Activated CD8-positive, alpha-beta T cell treated with anti-CD3 and anti-CD28 coated beads, Interleukin-2, amount 10 ng/mL, durations not matched to agents 7 days and 5 days (primary cell): ENCODE measurements at regions not wholly inside any gene's neighbourhood (a gene's known extent, or its start where the extent isn't known, plus 50 kb on each side); places are given as distances from the start of the nearest gene placed in this dataset.
A peak's percentile ranks its signal among the peaks of the same experiment; 100 is the strongest.
"Not testable (repeated sequence)": the region's sequence is repeated elsewhere in the genome, so short reads cannot be mapped to it uniquely, and the experiment has no call there.

Source experiments
- ATAC-seq: fragments of 150-1000 bp; cut with Tn5 transposase; one replicate; pipeline ENCODE4 v1.10.0; 2021; ENCODE audit warnings: moderate library complexity
- CTCF ChIA-PET: fragments of 350-600 bp; sonication (Branson Sonifier 250); formaldehyde crosslinking; loops from one replicate; lab custom pipeline; 2021; ENCODE audit warnings: antibody characterized with exemption; lab: Charles Lee
- POLR2A ChIA-PET: fragments of 350-600 bp; sonication (Branson Sonifier 250); formaldehyde crosslinking; loops from one replicate; lab custom pipeline; 2021; ENCODE audit warnings: antibody characterized with exemption; lab: Charles Lee
- DNase-seq: peaks from one replicate; pipeline ENCODE4 v3.0.0-alpha.2; 2020
- H3K27ac Mint-ChIP-seq: one replicate; pipeline ENCODE4 v1.8.0; 2021; ENCODE audit warnings: mild to moderate bottlenecking, mixed read lengths
- H3K27me3 Mint-ChIP-seq: one replicate; pipeline ENCODE4 v1.8.0; 2021; ENCODE audit warnings: low read depth, mixed read lengths
- H3K36me3 Mint-ChIP-seq: one replicate; pipeline ENCODE4 v1.8.0; 2021; ENCODE audit warnings: low read depth, mixed read lengths
- H3K4me1 Mint-ChIP-seq: one replicate; pipeline ENCODE4 v1.8.0; 2021; ENCODE audit warnings: low read depth, mixed read lengths
- H3K4me3 Mint-ChIP-seq: one replicate; pipeline ENCODE4 v1.8.0; 2021; ENCODE audit warnings: mild to moderate bottlenecking, mixed read lengths
- H3K9me3 Mint-ChIP-seq: one replicate; pipeline ENCODE4 v1.8.0; 2022; ENCODE audit warnings: mixed read lengths; ENCODE audit not compliant: insufficient read depth

GRCh38 chr11:15665368-15665871 lies 550.7 kb downstream of the INSC start:
- CTCF ChIA-PET = no interaction called here
- POLR2A ChIA-PET = no interaction called here
- no peak for DNase-seq

DNA sequence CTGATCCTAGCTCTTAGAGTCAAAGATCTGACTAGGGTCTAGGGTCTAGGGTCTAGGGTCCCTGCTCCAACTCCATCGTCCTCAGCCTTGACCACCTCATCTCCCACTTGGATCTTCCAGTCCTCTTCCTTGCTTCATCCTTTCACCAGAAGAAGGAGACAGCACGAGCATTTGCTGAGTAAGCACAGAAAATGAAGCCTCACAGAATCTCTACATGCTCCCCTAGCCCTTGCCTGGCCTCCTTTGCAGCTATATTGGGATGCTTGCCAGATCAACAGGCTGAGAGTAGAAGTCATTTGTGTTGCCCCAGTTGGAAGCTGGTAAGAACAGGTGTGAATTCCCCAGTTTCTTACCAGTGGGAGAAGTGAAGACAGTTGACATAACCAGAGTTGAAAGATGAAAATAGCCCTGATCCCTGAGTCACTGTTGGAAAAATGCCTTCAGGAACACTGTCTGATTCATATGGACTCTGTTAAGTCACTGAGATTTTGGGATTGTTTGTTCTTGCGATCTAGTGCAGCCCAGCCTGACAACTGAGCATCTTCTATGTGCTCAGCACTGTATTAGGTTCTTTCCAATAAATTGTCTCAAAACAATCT lies 552.5 kb downstream of the INSC start:
- Mint-ChIP-seq H3K9me3 (no peaks in the 10 kb centered on the region), H3K27me3 (no peaks in the 10 kb centered on the region), H3K4me1 (no peaks in the 10 kb centered on the region), H3K36me3 (no peaks in the 10 kb centered on the region), H3K4me3 (no peak overlapping the region), H3K27ac (no peak overlapping the region)
- ChIA-PET POLR2A (no interaction called here), CTCF (no interaction called here)
- DNase-seq = peak; percentile 8
- ATAC-seq = no peak

More at GRCh38 chr11:15665368-15665871, 550.7 kb downstream of the INSC start:
- Mint-ChIP-seq H3K4me1 (no peaks in the 10 kb centered on the region), H3K9me3 (no peaks in the 10 kb centered on the region), H3K36me3 (no peaks in the 10 kb centered on the region), H3K4me3 (no peak overlapping the region), H3K27ac (no peak overlapping the region), H3K27me3 (no peaks in the 10 kb centered on the region)
- no peak for ATAC-seq

GRCh38 chr11:15668718-15669117 lies 554.0 kb downstream of the INSC start:
- no peak for DNase-seq
- H3K36me3 Mint-ChIP-seq = no peaks in the 10 kb centered on the region
- CTCF ChIA-PET = no interaction called here
- H3K27me3 Mint-ChIP-seq = no peaks in the 10 kb centered on the region
- no peak overlapping the region for H3K4me3 Mint-ChIP-seq
- ATAC-seq = no peak
- H3K9me3 Mint-ChIP-seq = no peaks in the 10 kb centered on the region
- no peaks in the 10 kb centered on the region for H3K4me1 Mint-ChIP-seq
- POLR2A ChIA-PET = no interaction called here
- H3K27ac Mint-ChIP-seq = no peak overlapping the region

GRCh38 chr11:15670520-15671070 lies 555.9 kb downstream of the INSC start:
- H3K36me3 Mint-ChIP-seq = no peaks in the 10 kb centered on the region
- H3K27me3 Mint-ChIP-seq = no peaks in the 10 kb centered on the region
- POLR2A ChIA-PET = no interaction called here
- DNase-seq (no peak), ATAC-seq (no peak)
- no peak overlapping the region for H3K4me3 Mint-ChIP-seq
- no peaks in the 10 kb centered on the region for H3K9me3 Mint-ChIP-seq
- no peak overlapping the region for H3K27ac Mint-ChIP-seq
- CTCF ChIA-PET = no interaction called here
- no peaks in the 10 kb centered on the region for H3K4me1 Mint-ChIP-seq

DNA sequence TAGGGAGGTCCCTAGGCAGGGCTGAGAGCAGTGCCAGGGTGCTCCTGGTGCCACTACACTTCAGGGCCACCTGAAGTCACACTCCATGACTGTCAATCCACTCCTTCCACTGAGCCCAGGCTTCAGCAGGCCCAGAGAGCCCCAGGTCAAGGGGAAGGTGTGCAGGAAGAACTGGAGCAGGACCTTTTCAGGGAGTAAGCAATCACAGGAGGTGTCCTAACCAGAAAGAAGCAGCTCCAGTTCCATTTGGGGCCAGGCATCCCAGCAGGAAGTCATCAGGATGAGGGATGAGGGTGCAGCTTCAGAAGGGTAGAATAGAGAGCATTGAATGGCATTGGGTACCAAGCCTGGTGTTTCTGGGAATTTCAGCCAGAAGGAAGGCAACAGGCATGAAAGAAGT lies 556.5 kb downstream of the INSC start:
- Mint-ChIP-seq H3K27ac (no peak overlapping the region), H3K27me3 (no peaks in the 10 kb centered on the region), H3K36me3 (no peaks in the 10 kb centered on the region), H3K4me3 (no peak overlapping the region), H3K4me1 (no peaks in the 10 kb centered on the region), H3K9me3 (no peaks in the 10 kb centered on the region)
- ATAC-seq = no peak
- no peak for DNase-seq
- ChIA-PET POLR2A (no interaction called here), CTCF (no interaction called here)

DNA sequence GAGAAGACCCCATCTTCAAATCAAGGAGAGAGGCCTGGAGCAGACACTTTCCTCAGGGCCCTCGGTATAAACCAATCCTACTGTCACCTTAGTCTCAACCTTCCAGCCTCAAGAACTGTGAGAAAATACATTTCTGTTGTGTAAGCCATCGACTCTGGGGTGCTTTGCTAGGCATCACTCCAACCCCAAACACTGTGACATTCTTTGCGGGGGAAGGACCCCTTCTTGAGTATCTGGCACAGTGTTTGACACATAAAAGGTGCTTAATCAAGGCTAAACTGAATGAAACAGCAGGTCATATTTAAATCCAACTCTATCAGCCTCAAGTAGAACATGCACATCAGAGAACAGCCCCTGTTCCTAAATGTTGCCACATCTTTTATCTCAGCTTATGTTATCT lies 558.1 kb downstream of the INSC start:
- Mint-ChIP-seq H3K27me3 (no peaks in the 10 kb centered on the region), H3K4me3 (no peak overlapping the region), H3K9me3 (peaks cover 9% of the 10 kb centered on the region), H3K36me3 (no peaks in the 10 kb centered on the region), H3K4me1 (no peaks in the 10 kb centered on the region), H3K27ac (no peak overlapping the region)
- no peak for ATAC-seq
- ChIA-PET CTCF (no interaction called here), POLR2A (no interaction called here)
- DNase-seq = no peak

DNA sequence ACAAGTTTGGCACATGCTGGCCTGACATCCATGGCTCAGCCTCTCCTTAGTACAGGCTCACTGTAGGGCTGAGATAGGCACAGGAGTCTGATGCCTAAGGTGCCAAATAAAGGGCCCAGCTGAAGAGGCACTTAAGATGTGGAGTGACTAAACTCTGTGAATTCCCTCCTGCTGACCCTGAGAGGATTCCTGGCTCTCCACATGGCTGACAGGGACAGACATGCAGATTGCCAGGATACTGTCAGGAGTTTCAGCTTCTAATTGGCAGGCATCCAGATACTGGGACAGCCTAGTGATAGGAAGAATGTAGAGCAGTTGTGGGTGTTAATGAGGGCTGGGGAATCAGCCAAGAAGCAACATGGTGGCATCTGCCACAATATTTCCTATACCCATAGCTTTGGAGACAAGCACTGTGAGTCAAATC lies 558.7 kb downstream of the INSC start:
- ATAC-seq (no peak), DNase-seq (peak; percentile 4)
- CTCF ChIA-PET = no interaction called here
- Mint-ChIP-seq H3K27me3 (no peaks in the 10 kb centered on the region), H3K4me1 (no peaks in the 10 kb centered on the region), H3K27ac (no peak overlapping the region), H3K4me3 (no peak overlapping the region), H3K9me3 (peaks cover 9% of the 10 kb centered on the region), H3K36me3 (no peaks in the 10 kb centered on the region)
- POLR2A ChIA-PET = no interaction called here

DNA sequence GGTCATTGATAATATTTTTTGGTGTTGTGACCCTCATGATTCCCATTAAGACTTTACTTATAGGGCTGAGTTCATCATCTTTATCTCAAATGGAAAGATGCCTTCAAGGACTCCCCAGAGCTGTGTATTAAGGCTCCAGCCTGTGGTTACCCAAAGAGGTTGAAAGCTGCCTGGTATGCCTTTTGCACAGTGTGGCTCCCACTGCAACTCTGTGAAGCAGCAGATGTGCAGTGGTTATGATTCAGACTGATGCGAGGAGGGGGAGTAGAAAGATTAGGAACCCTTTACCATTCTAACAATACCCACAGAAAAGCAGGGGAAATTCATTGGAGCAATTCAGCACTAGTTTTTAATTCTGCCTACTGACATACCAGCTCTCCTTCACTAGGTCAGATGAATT lies 560.0 kb downstream of the INSC start:
- Mint-ChIP-seq H3K36me3 (no peaks in the 10 kb centered on the region), H3K4me1 (no peaks in the 10 kb centered on the region), H3K9me3 (peaks cover 9% of the 10 kb centered on the region), H3K4me3 (no peak overlapping the region), H3K27ac (no peak overlapping the region), H3K27me3 (no peaks in the 10 kb centered on the region)
- ATAC-seq (no peak), DNase-seq (no peak)
- ChIA-PET POLR2A (no interaction called here), CTCF (no interaction called here)

GRCh38 chr11:15675683-15676082 lies 561.0 kb downstream of the INSC start:
- ATAC-seq = no peak
- POLR2A ChIA-PET = no interaction called here
- H3K27me3 Mint-ChIP-seq = peaks cover 2% of the 10 kb centered on the region

DNA sequence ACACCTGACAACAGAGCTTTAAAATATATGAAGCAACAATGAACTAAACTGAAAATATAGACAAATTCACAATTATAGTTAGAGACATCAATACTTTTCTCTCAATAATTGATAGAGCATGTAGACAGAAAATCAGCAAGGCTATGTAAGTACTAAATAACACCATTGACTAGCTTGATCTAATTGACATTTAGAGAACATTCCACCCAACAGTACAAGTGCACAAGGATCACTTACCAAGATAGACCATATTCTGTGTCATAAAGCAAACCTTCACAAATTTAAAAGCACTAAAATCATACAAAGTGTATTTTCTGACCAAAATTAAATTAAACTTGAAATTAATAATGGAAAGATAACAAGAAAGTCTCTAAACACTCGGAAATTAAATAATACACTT lies 562.5 kb downstream of the INSC start:
- ATAC-seq (no peak), DNase-seq (no peak)
- Mint-ChIP-seq H3K27ac (no peak overlapping the region), H3K4me1 (no peaks in the 10 kb centered on the region), H3K4me3 (no peak overlapping the region), H3K27me3 (peaks cover 2% of the 10 kb centered on the region), H3K9me3 (peaks cover 9% of the 10 kb centered on the region), H3K36me3 (no peaks in the 10 kb centered on the region)
- CTCF ChIA-PET = no interaction called here
- POLR2A ChIA-PET = no interaction called here

More at GRCh38 chr11:15675683-15676082, 561.0 kb downstream of the INSC start:
- no peak for DNase-seq
- H3K4me3 Mint-ChIP-seq = no peak overlapping the region
- no peaks in the 10 kb centered on the region for H3K4me1 Mint-ChIP-seq
- CTCF ChIA-PET = no interaction called here
- peaks cover 9% of the 10 kb centered on the region for H3K9me3 Mint-ChIP-seq
- no peak overlapping the region for H3K27ac Mint-ChIP-seq
- no peaks in the 10 kb centered on the region for H3K36me3 Mint-ChIP-seq

DNA sequence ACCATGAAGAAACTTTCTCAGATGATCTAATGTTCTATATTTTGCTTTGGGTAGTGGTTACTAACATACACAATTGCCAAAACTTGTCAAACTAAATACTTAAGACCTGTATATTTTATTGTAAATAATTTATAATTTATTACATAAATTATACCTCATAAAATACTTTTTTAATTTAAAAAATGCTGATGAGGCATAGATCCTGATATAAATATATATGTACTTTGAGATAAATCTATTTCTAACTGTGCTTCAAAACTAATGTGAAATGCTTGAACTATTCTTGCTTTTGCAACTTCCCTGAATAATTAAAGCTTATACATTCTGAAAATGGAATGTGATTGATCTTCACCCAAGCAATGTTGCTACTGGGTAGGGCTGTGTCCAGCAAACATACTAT lies 568.8 kb downstream of the INSC start:
- Mint-ChIP-seq H3K4me1 (no peaks in the 10 kb centered on the region), H3K27me3 (peaks cover 2% of the 10 kb centered on the region), H3K9me3 (no peaks in the 10 kb centered on the region), H3K36me3 (no peaks in the 10 kb centered on the region), H3K27ac (no peak overlapping the region), H3K4me3 (no peak overlapping the region)
- DNase-seq = no peak
- ChIA-PET CTCF (no interaction called here), POLR2A (no interaction called here)
- ATAC-seq = no peak

GRCh38 chr11:15685306-15685705 lies 570.6 kb downstream of the INSC start:
- Mint-ChIP-seq H3K27me3 (peaks cover 2% of the 10 kb centered on the region), H3K27ac (no peak overlapping the region), H3K36me3 (no peaks in the 10 kb centered on the region), H3K9me3 (no peaks in the 10 kb centered on the region), H3K4me1 (no peaks in the 10 kb centered on the region), H3K4me3 (no peak overlapping the region)
- POLR2A ChIA-PET = no interaction called here
- ATAC-seq = no peak
- CTCF ChIA-PET = no interaction called here
- DNase-seq = no peak

GRCh38 chr11:15686259-15686658 lies 571.5 kb downstream of the INSC start:
- DNase-seq, H3K27me3 Mint-ChIP-seq, ATAC-seq, H3K27ac Mint-ChIP-seq, POLR2A ChIA-PET, H3K9me3 Mint-ChIP-seq, H3K4me1 Mint-ChIP-seq, H3K4me3 Mint-ChIP-seq, CTCF ChIA-PET, H3K36me3 Mint-ChIP-seq: not testable (repeated sequence)
